OCI-LY7 (cell line): ENCODE measurements at regions not wholly inside any gene's neighbourhood (a gene's known extent, or its start where the extent isn't known, plus 50 kb on each side); places are given as distances from the start of the nearest gene placed in this dataset.

Experiments
- EZH2phosphoT487 ChIP-seq: fragments of 200-600 bp; sonication (generic); IDR thresholded peaks from 2 replicates; pipeline ENCODE4 v1.6.1; 2018; ENCODE audit warnings: low read depth, borderline replicate concordance, mild to moderate bottlenecking, mixed run types, antibody characterized with exemption, low read length, moderate library complexity, mixed read lengths
- TF ChIP-seq, protein P1 (sequence below): fragments of 200-600 bp; sonication (generic); conservative IDR thresholded peaks from 2 replicates; pipeline ENCODE4 v1.5.1; 2014; ENCODE audit warnings: mild to moderate bottlenecking, antibody characterized with exemption, low read length, moderate library complexity, mixed read lengths

DNA sequence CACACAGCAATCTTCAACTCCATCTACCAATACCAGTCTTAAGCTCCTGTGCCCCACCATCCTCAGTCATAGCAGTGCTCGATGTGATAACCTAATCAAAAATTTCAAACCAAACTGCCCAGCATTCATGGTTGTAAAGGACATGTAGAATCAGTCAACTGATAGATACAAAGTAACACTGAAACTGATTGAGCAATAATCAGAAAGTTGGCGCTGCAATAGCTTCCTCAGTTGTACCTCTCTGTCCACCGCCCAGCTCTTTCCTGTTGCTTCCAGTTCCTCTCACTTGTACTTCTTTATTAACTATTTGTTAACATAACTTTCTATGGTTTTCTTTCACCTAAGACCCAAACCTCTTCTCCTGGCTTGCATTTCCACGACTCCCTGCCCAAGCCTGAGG, 745.7 kb downstream of the PDCD6IP start:
- TF ChIP-seq, protein P1, sequence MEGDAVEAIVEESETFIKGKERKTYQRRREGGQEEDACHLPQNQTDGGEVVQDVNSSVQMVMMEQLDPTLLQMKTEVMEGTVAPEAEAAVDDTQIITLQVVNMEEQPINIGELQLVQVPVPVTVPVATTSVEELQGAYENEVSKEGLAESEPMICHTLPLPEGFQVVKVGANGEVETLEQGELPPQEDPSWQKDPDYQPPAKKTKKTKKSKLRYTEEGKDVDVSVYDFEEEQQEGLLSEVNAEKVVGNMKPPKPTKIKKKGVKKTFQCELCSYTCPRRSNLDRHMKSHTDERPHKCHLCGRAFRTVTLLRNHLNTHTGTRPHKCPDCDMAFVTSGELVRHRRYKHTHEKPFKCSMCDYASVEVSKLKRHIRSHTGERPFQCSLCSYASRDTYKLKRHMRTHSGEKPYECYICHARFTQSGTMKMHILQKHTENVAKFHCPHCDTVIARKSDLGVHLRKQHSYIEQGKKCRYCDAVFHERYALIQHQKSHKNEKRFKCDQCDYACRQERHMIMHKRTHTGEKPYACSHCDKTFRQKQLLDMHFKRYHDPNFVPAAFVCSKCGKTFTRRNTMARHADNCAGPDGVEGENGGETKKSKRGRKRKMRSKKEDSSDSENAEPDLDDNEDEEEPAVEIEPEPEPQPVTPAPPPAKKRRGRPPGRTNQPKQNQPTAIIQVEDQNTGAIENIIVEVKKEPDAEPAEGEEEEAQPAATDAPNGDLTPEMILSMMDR = no peak
- TF ChIP-seq EZH2phosphoT487 = no peak
